IMR-90 (cell line): ENCODE measurements at regions not wholly inside any gene's neighbourhood (a gene's known extent, or its start where the extent isn't known, plus 50 kb on each side); places are given as distances from the start of the nearest gene placed in this dataset.

ENCODE experiments used
- ATAC-seq: fragments of 200-7000 bp; cut with Tn5 transposase; 2 replicates; pipeline ENCODE4 v1.9.1; 2020; ENCODE audit warnings: low read depth, mild to moderate bottlenecking, moderate library complexity
- BruUV-seq: library from RNA; stranded (reverse); fragments of 400-500 nt; replicated peaks from 2 replicates; lab custom pipeline; 2021; lab: Mats Ljungman, UMichigan
- CTCF ChIA-PET: fragments of 300-600 bp; formaldehyde crosslinking; extraction: SDS; loops from one replicate; lab custom pipeline; 2021; ENCODE audit warnings: antibody characterized with exemption; lab: Yijun Ruan, JAX
- POLR2A ChIA-PET: fragments of 300-600 bp; sonication (Branson Sonifier 250); formaldehyde crosslinking; loops from one replicate; lab custom pipeline; 2022; ENCODE audit warnings: antibody characterized with exemption; ENCODE audit not compliant: unreplicated experiment; lab: Charles Lee
- DNase-seq: peaks from one replicate; pipeline ENCODE4 v3.0.0; 2013
- H2AFZ ChIP-seq: replicated peaks from 2 replicates; pipeline ENCODE3; 2013; ENCODE audit warnings: low read length, mild to moderate bottlenecking; ENCODE audit not compliant: poor library complexity
- H2AK5ac ChIP-seq: 2 replicates; pipeline ENCODE4 v1.6.1; 2013; ENCODE audit warnings: low read depth, low read length, inconsistent platforms
- H2AK9ac ChIP-seq: replicated peaks from 2 replicates; pipeline ENCODE3; 2013; ENCODE audit warnings: mild to moderate bottlenecking, low read depth, low read length, moderate library complexity; ENCODE audit not compliant: poor library complexity
- H2BK120ac ChIP-seq: 2 replicates; pipeline ENCODE4 v1.6.1; 2013; ENCODE audit warnings: low read depth, low read length, inconsistent platforms
- H2BK15ac ChIP-seq: 3 replicates; pipeline ENCODE4 v1.6.1; 2013; ENCODE audit warnings: low read depth, low read length, inconsistent platforms
- H2BK20ac ChIP-seq: 2 replicates; pipeline ENCODE4 v1.6.1; 2013; ENCODE audit warnings: low read depth, mild to moderate bottlenecking, inconsistent platforms, low read length, moderate library complexity
- H2BK5ac ChIP-seq: 2 replicates; pipeline ENCODE4 v1.6.1; 2013; ENCODE audit warnings: mild to moderate bottlenecking, low read depth, low read length, inconsistent platforms; ENCODE audit not compliant: poor library complexity, severe bottlenecking
- H3K14ac ChIP-seq: replicated peaks from 2 replicates; pipeline ENCODE4 v1.6.1; 2013; ENCODE audit warnings: low read depth, low read length, inconsistent platforms
- H3K18ac ChIP-seq: 2 replicates; pipeline ENCODE4 v1.6.1; 2013; ENCODE audit warnings: low read depth, low read length, control low read depth
- H3K23ac ChIP-seq: 2 replicates; pipeline ENCODE4 v1.6.1; 2013; ENCODE audit warnings: low read depth, low read length, inconsistent platforms
- H3K27ac ChIP-seq: 2 replicates; pipeline ENCODE4 v1.5.1; 2013; ENCODE audit warnings: mild to moderate bottlenecking, control low read depth, low read length; ENCODE audit not compliant: insufficient read depth
- H3K27me3 ChIP-seq: 2 replicates; pipeline ENCODE4 v1.6.1; 2013; ENCODE audit warnings: low read length; ENCODE audit not compliant: control insufficient read depth, insufficient read depth
- H3K36me3 ChIP-seq: 2 replicates; pipeline ENCODE4 v1.6.1; 2013; ENCODE audit warnings: low read length, mixed read lengths; ENCODE audit not compliant: control insufficient read depth, insufficient read depth
- H3K4ac ChIP-seq: 2 replicates; pipeline ENCODE4 v1.6.1; 2013; ENCODE audit warnings: low read depth, low read length, inconsistent platforms
- H3K4me1 ChIP-seq: 2 replicates; pipeline ENCODE4 v1.6.1; 2013; ENCODE audit warnings: low read length, mixed read lengths; ENCODE audit not compliant: control insufficient read depth, insufficient read depth
- H3K4me2 ChIP-seq: 2 replicates; pipeline ENCODE4 v1.6.1; 2013; ENCODE audit warnings: low read depth, mild to moderate bottlenecking, control low read depth, low read length, moderate library complexity
- H3K4me3 ChIP-seq: 2 replicates; pipeline ENCODE4 v1.5.1; 2013; ENCODE audit warnings: low read depth, mild to moderate bottlenecking, control low read depth, low read length, moderate library complexity; ENCODE audit not compliant: insufficient read depth
- H3K56ac ChIP-seq: 2 replicates; pipeline ENCODE4 v1.6.1; 2013; ENCODE audit warnings: low read length, inconsistent platforms; ENCODE audit not compliant: insufficient read depth; ENCODE audit errors: extremely low read depth
- H3K79me1 ChIP-seq, 2 experiments: 2 replicates each; pipeline ENCODE4 v1.6.1; 2013; ENCODE audit warnings: low read length in 2 of 2, inconsistent platforms in 1 of 2, low read depth in 1 of 2
- H3K9ac ChIP-seq: 2 replicates; pipeline ENCODE4 v1.6.1; 2013; ENCODE audit warnings: low read depth, low read length, control low read depth
- H3K9me1 ChIP-seq: 2 replicates; pipeline ENCODE4 v1.6.1; 2013; ENCODE audit warnings: low read length, inconsistent platforms; ENCODE audit not compliant: insufficient read depth
- H3K9me3 ChIP-seq: 2 replicates; pipeline ENCODE4 v1.6.1; 2013; ENCODE audit warnings: low read length; ENCODE audit not compliant: control insufficient read depth, insufficient read depth
- H4K20me1 ChIP-seq: 2 replicates; pipeline ENCODE4 v1.6.1; 2013; ENCODE audit warnings: low read length, inconsistent platforms; ENCODE audit not compliant: insufficient read depth
- H4K5ac ChIP-seq: 2 replicates; pipeline ENCODE4 v1.6.1; 2013; ENCODE audit warnings: mild to moderate bottlenecking, low read depth, low read length, control low read depth
- H4K8ac ChIP-seq, 2 experiments: 2 replicates each; pipeline ENCODE4 v1.6.1; 2013; ENCODE audit warnings: low read depth in 2 of 2, low read length in 2 of 2, control low read depth in 1 of 2, inconsistent platforms in 1 of 2
- H4K91ac ChIP-seq: 2 replicates; pipeline ENCODE4 v1.6.1; 2013; ENCODE audit warnings: low read depth, low read length, inconsistent platforms; ENCODE audit not compliant: insufficient read depth
- BHLHE40 ChIP-seq: fragments of 150-350 bp; IDR thresholded peaks from 2 replicates; pipeline ENCODE4 v1.6.1; 2016; ENCODE audit warnings: mild to moderate bottlenecking, low read depth, low read length
- CEBPB ChIP-seq: IDR thresholded peaks from 2 replicates; pipeline ENCODE4 v1.6.1; 2012; ENCODE audit warnings: low read depth, low read length, improper control_type of control experiment
- CHD1 ChIP-seq: IDR thresholded peaks from 2 replicates; pipeline ENCODE4 v1.6.1; 2012; ENCODE audit warnings: low read depth, low read length, improper control_type of control experiment
- CTCF ChIP-seq: conservative IDR thresholded peaks from 2 replicates; pipeline ENCODE4 v1.5.1; 2012; ENCODE audit warnings: mild to moderate bottlenecking, low read depth, low read length, improper control_type of control experiment
- ELK1 ChIP-seq: fragments of 150-350 bp; IDR thresholded peaks from 2 replicates; pipeline ENCODE4 v1.6.1; 2016; ENCODE audit warnings: low read depth, mild to moderate bottlenecking, low read length, moderate library complexity, borderline replicate concordance
- FOS ChIP-seq: fragments of 150-350 bp; IDR thresholded peaks from 2 replicates; pipeline ENCODE4 v1.6.1; 2016; ENCODE audit warnings: low read depth, low read length
- MAFK ChIP-seq: IDR thresholded peaks from 2 replicates; pipeline ENCODE4 v1.6.1; 2012; ENCODE audit warnings: low read depth, low read length, improper control_type of control experiment
- MAZ ChIP-seq: IDR thresholded peaks from 2 replicates; pipeline ENCODE4 v1.6.1; 2012; ENCODE audit warnings: low read depth, mild to moderate bottlenecking, low read length, improper control_type of control experiment, moderate library complexity, borderline replicate concordance
- MXI1 ChIP-seq: IDR thresholded peaks from 2 replicates; pipeline ENCODE4 v1.6.1; 2012; ENCODE audit warnings: low read depth, mild to moderate bottlenecking, low read length, moderate library complexity, borderline replicate concordance
- NFE2L2 ChIP-seq: fragments of 150-350 bp; IDR thresholded peaks from 2 replicates; pipeline ENCODE4 v1.6.1; 2016; ENCODE audit warnings: low read depth, mild to moderate bottlenecking, low read length
- POLR2A ChIP-seq: IDR thresholded peaks from 2 replicates; pipeline ENCODE4 v1.6.1; 2012; ENCODE audit warnings: mild to moderate bottlenecking, low read depth, low read length
- RCOR1 ChIP-seq: IDR thresholded peaks from 2 replicates; pipeline ENCODE4 v1.6.1; 2012; ENCODE audit warnings: mild to moderate bottlenecking, low read length, improper control_type of control experiment; ENCODE audit not compliant: insufficient replicate concordance
- RFX5 ChIP-seq: IDR thresholded peaks from 2 replicates; pipeline ENCODE4 v1.8.0; 2012; ENCODE audit warnings: low read depth, mild to moderate bottlenecking, low read length, moderate library complexity
- SMC3 ChIP-seq: fragments of 150-350 bp; IDR thresholded peaks from 2 replicates; pipeline ENCODE4 v1.6.1; 2016; ENCODE audit warnings: low read depth, mild to moderate bottlenecking, antibody characterized with exemption, low read length, moderate library complexity
- USF2 ChIP-seq: fragments of 150-350 bp; IDR thresholded peaks from 2 replicates; pipeline ENCODE4 v1.6.1; 2017; ENCODE audit warnings: mild to moderate bottlenecking, antibody characterized with exemption, low read length, low read depth
- WGBS, 2 experiments: methylation state at CpG; one replicate each; pipeline versions ENCODE4 v1.1.5 to v1.1.7; 2013; ENCODE audit warnings: missing lambda C conversion rate in 2 of 2; ENCODE audit not compliant: insufficient read length in 1 of 2; ENCODE audit errors: extremely low coverage in 2 of 2; 5-methylcytosine and 5-hydroxymethylcytosine counted together
- dilution Hi-C: fragments of 300-500 bp; cut with HindIII; formaldehyde crosslinking; loops from one replicate; pipeline ENCODE4 v1.14.3; 2018; ENCODE audit warnings: low sequenced_read_pairs; ENCODE audit not compliant: unreplicated experiment
- in situ Hi-C: fragments of 300-500 bp; cut with MboI; formaldehyde crosslinking; loops from 3 replicates; pipeline ENCODE4 v1.14.3; 2019; ENCODE audit warnings: low sequenced_read_pairs, inconsistent platforms, mixed read lengths
- intact Hi-C: fragments of 100-400 bp; cut with micrococcal nuclease; formaldehyde crosslinking; loops from 2 replicates; pipeline ENCODE4 v1.10.0; 2022

GRCh38 chr12:46935271-46935847 is 109.6 kb upstream of the SLC38A4 start:
- 83% methylated on average over 1 of the region's 3 CpGs; no CpG with 5 or more reads in 1 of the 2 experiments for WGBS, 2 experiments
- dilution Hi-C loops (no loop called here), in situ Hi-C loops (loop anchor here (25.0 kb wide), 1 partner anchor 248 kb away; no protein-coding TSS in a partner anchor), intact Hi-C loops (loop anchor here (2.0 to 10.0 kb wide), 8 partner anchors 259 to 863 kb away; partner anchors contain the start of genes SLC38A1 and SLC38A2)
- H2AK5ac ChIP-seq, result peak overlapping the region; percentile 84; the same call in 1 of the 2 replicates
- ChIA-PET POLR2A (interaction anchor here (0.5 to 0.6 kb wide), 2 partner anchors 412 to 563 kb away, joined by 4 read pairs; no protein-coding TSS in a partner anchor), CTCF (interaction anchor here (0.7 to 2.6 kb wide), 6 partner anchors 10 to 863 kb away, joined by 3 to 11 read pairs (median 4); no protein-coding TSS in a partner anchor)
- DNase-seq (no peak), ATAC-seq (no peak)
- no peak overlapping the region for H3K9ac ChIP-seq
- no peaks in the 10 kb centered on the region for H3K36me3 ChIP-seq
- H2BK120ac ChIP-seq, result peak overlapping the region; percentile 57
- peak overlapping the region; percentile 69; the same call in 1 of the 2 replicates for H3K23ac ChIP-seq
- no peak overlapping the region for H2AFZ ChIP-seq
- peaks cover 2% of the 10 kb centered on the region; the same call in 1 of the 2 replicates for H3K4me1 ChIP-seq
- H3K79me1 ChIP-seq, result no peaks in the 10 kb centered on the region
- H2BK5ac ChIP-seq, result no peak overlapping the region
- no peak overlapping the region; the same call in 1 of the 2 replicates for H3K56ac ChIP-seq
- no peak overlapping the region for H2BK20ac ChIP-seq
- H4K20me1 ChIP-seq, result no peaks in the 10 kb centered on the region
- H3K27me3 ChIP-seq, result no peaks in the 10 kb centered on the region
- no peaks in the 10 kb centered on the region for H3K9me3 ChIP-seq
- H2BK15ac ChIP-seq, result no peak overlapping the region; the same call in 2 of the 3 replicates
- no peak overlapping the region for H3K4me3 ChIP-seq
- H4K8ac ChIP-seq, result no peak overlapping the region
- no peak overlapping the region for H3K14ac ChIP-seq
- H2AK9ac ChIP-seq, result no peak overlapping the region
- no peak overlapping the region for H3K18ac ChIP-seq
- no TSS peak for BruUV-seq
- peak overlapping the region; percentile 62 for H3K4ac ChIP-seq
- no peak overlapping the region for H3K4me2 ChIP-seq
- peak overlapping the region; percentile 49; the same call in 1 of the 2 replicates for H4K91ac ChIP-seq
- no peak overlapping the region for H3K27ac ChIP-seq
- H3K9me1 ChIP-seq, result no peaks in the 10 kb centered on the region
- H4K5ac ChIP-seq, result no peak overlapping the region
- TF ChIP-seq BHLHE40 (no peak), SMC3 (no peak), POLR2A (no peak), MXI1 (no peak), FOS (no peak), CEBPB (no peak), CTCF (no peak), USF2 (no peak), ELK1 (no peak), NFE2L2 (no peak), RFX5 (no peak), CHD1 (no peak), RCOR1 (no peak), MAFK (no peak), MAZ (no peak)
